H9 (cell line): ENCODE measurements at regions not wholly inside any gene's neighbourhood (a gene's known extent, or its start where the extent isn't known, plus 50 kb on each side); places are given as distances from the start of the nearest gene placed in this dataset.
"Not testable (repeated sequence)": the region's sequence is repeated elsewhere in the genome, so short reads cannot be mapped to it uniquely, and the experiment has no call there.

Experiments
- DNase-seq: peaks from one replicate; pipeline ENCODE4 v3.0.0-alpha.2; 2017
- H2AFZ ChIP-seq: one replicate; pipeline ENCODE4 v1.6.1; 2013; ENCODE audit warnings: mild to moderate bottlenecking, low read length, control low read depth, moderate library complexity
- H2AK5ac ChIP-seq: 2 replicates; pipeline ENCODE4 v1.6.1; 2013; ENCODE audit warnings: low read length, control low read depth, mixed read lengths; ENCODE audit not compliant: insufficient read length
- H2BK120ac ChIP-seq: one replicate; pipeline ENCODE4 v1.6.1; 2013; ENCODE audit warnings: low read depth, mild to moderate bottlenecking, low read length, control low read depth, inconsistent platforms; ENCODE audit not compliant: poor library complexity, severe bottlenecking
- H2BK12ac ChIP-seq: 2 replicates; pipeline ENCODE4 v1.6.1; 2013; ENCODE audit warnings: low read length, control low read depth, mixed read lengths, low read depth; ENCODE audit not compliant: insufficient read length
- H2BK15ac ChIP-seq: 2 replicates; pipeline ENCODE4 v1.6.1; 2013; ENCODE audit warnings: low read depth, low read length, control low read depth
- H2BK20ac ChIP-seq: one replicate; pipeline ENCODE4 v1.6.1; 2013; ENCODE audit warnings: low read depth, mild to moderate bottlenecking, low read length, control low read depth, inconsistent platforms; ENCODE audit not compliant: poor library complexity, severe bottlenecking
- H2BK5ac ChIP-seq: 2 replicates; pipeline ENCODE4 v1.6.1; 2013; ENCODE audit warnings: low read length, control low read depth, mixed read lengths; ENCODE audit not compliant: insufficient read length
- H3K14ac ChIP-seq: 2 replicates; pipeline ENCODE4 v1.6.1; 2013; ENCODE audit warnings: low read length, control low read depth; ENCODE audit not compliant: insufficient read depth
- H3K18ac ChIP-seq: 2 replicates; pipeline ENCODE4 v1.6.1; 2013; ENCODE audit warnings: low read depth, mild to moderate bottlenecking, mixed read lengths, low read length, control low read depth; ENCODE audit not compliant: insufficient read length
- H3K23ac ChIP-seq: 2 replicates; pipeline ENCODE4 v1.6.1; 2013; ENCODE audit warnings: low read length, control low read depth, mixed read lengths, low read depth; ENCODE audit not compliant: insufficient read length
- H3K23me2 ChIP-seq: 2 replicates; pipeline ENCODE4 v1.6.1; 2013; ENCODE audit warnings: low read depth, mild to moderate bottlenecking, mixed read lengths, low read length, control low read depth; ENCODE audit not compliant: insufficient read length, poor library complexity, severe bottlenecking
- H3K27ac ChIP-seq: 2 replicates; pipeline ENCODE4 v1.5.1; 2013; ENCODE audit warnings: low read length, control low read depth, mixed read lengths, low read depth; ENCODE audit not compliant: insufficient read length
- H3K27me3 ChIP-seq: 2 replicates; pipeline ENCODE4 v1.6.1; 2013; ENCODE audit warnings: low read length, control low read depth, inconsistent platforms; ENCODE audit not compliant: insufficient read depth
- H3K4ac ChIP-seq: 2 replicates; pipeline ENCODE4 v1.6.1; 2013; ENCODE audit warnings: low read depth, mild to moderate bottlenecking, control low read depth, inconsistent platforms, low read length, moderate library complexity
- H3K4me1 ChIP-seq: 2 replicates; pipeline ENCODE4 v1.6.1; 2013; ENCODE audit warnings: low read length, control low read depth, inconsistent platforms; ENCODE audit not compliant: insufficient read depth
- H3K4me2 ChIP-seq: 2 replicates; pipeline ENCODE4 v1.6.1; 2013; ENCODE audit warnings: low read length, control low read depth, mixed read lengths; ENCODE audit not compliant: insufficient read length, insufficient read depth
- H3K56ac ChIP-seq: 2 replicates; pipeline ENCODE4 v1.6.1; 2013; ENCODE audit warnings: low read depth, mild to moderate bottlenecking, mixed read lengths, low read length, control low read depth; ENCODE audit not compliant: insufficient read length
- H3K79me1 ChIP-seq: 2 replicates; pipeline ENCODE4 v1.6.1; 2013; ENCODE audit warnings: low read depth, mild to moderate bottlenecking, moderate library complexity, low read length, control low read depth, inconsistent platforms; ENCODE audit not compliant: insufficient read depth, poor library complexity, severe bottlenecking
- H3K79me2 ChIP-seq: 2 replicates; pipeline ENCODE4 v1.6.1; 2013; ENCODE audit warnings: low read length, control low read depth, inconsistent platforms; ENCODE audit not compliant: insufficient read depth
- H3K9ac ChIP-seq: 2 replicates; pipeline ENCODE4 v1.6.1; 2013; ENCODE audit warnings: low read length, control low read depth, mixed read lengths; ENCODE audit not compliant: insufficient read length; ENCODE audit errors: extremely low read depth
- H3K9me3 ChIP-seq: one replicate; pipeline ENCODE4 v1.6.1; 2013; ENCODE audit warnings: low read depth, low read length, inconsistent platforms; ENCODE audit not compliant: control insufficient read depth
- H3T11ph ChIP-seq: one replicate; pipeline ENCODE4 v1.6.1; 2013; ENCODE audit warnings: mild to moderate bottlenecking, low read length, control low read depth, inconsistent platforms
- H4K20me1 ChIP-seq: one replicate; pipeline ENCODE4 v1.6.1; 2013; ENCODE audit not compliant: control insufficient read depth, insufficient read length, insufficient read depth
- H4K5ac ChIP-seq: 2 replicates; pipeline ENCODE4 v1.6.1; 2013; ENCODE audit warnings: low read depth, mild to moderate bottlenecking, mixed read lengths, low read length, control low read depth; ENCODE audit not compliant: insufficient read length
- H4K8ac ChIP-seq: replicated peaks from 2 replicates; pipeline ENCODE4 v1.6.1; 2013; ENCODE audit warnings: low read length, control low read depth, mixed read lengths, low read depth; ENCODE audit not compliant: insufficient read length
- H4K91ac ChIP-seq: 2 replicates; pipeline ENCODE4 v1.6.1; 2013; ENCODE audit warnings: low read depth, mild to moderate bottlenecking, moderate library complexity, mixed read lengths, low read length, control low read depth; ENCODE audit not compliant: insufficient read length
- H3K27ac Mint-ChIP-seq, 3 experiments: 2 replicates in 2 of 3; 3 replicates in 1 of 3; pipeline ENCODE4 v1.8.0; 2020 to 2021; ENCODE audit warnings: mixed read lengths in 3 of 3, mild to moderate bottlenecking in 1 of 3, moderate library complexity in 1 of 3
- H3K27me3 Mint-ChIP-seq: 2 replicates; pipeline ENCODE4 v1.8.0; 2021; ENCODE audit warnings: low read depth, mild to moderate bottlenecking, moderate library complexity, mixed read lengths
- H3K36me3 Mint-ChIP-seq, 3 experiments: 2 replicates in 2 of 3; 3 replicates in 1 of 3; pipeline ENCODE4 v1.8.0; 2020 to 2021; ENCODE audit warnings: low read depth in 3 of 3, mixed read lengths in 3 of 3; ENCODE audit not compliant: insufficient read depth in 1 of 3
- H3K4me1 Mint-ChIP-seq, 2 experiments: 2 replicates each; pipeline ENCODE4 v1.8.0; 2020; ENCODE audit warnings: mixed read lengths in 2 of 2
- H3K4me3 Mint-ChIP-seq, 2 experiments: 2 replicates in 1 of 2; 3 replicates in 1 of 2; pipeline ENCODE4 v1.8.0; 2020 to 2021; ENCODE audit warnings: mild to moderate bottlenecking in 2 of 2, mixed read lengths in 2 of 2, moderate library complexity in 1 of 2
- H3K9me3 Mint-ChIP-seq, 2 experiments: 2 replicates in 1 of 2; 3 replicates in 1 of 2; pipeline ENCODE4 v1.8.0; 2020; ENCODE audit warnings: mild to moderate bottlenecking in 2 of 2, mixed read lengths in 2 of 2, moderate library complexity in 1 of 2
- WGBS: extraction: QIAGEN DNeasy Blood & Tissue Kit; methylation state at CpG from one replicate; pipeline ENCODE4 v1.1.7; 2013; ENCODE audit warnings: missing lambda C conversion rate, low lambda C conversion rate, mixed read lengths; ENCODE audit not compliant: insufficient read length; ENCODE audit errors: extremely low coverage; 5-methylcytosine and 5-hydroxymethylcytosine counted together
- TF ChIP-seq, protein P1 (sequence below): fragments of 200-600 bp; sonication (generic); conservative IDR thresholded peaks from 3 replicates; pipeline ENCODE4 v1.8.0; 2021; ENCODE audit warnings: antibody characterized with exemption, mild to moderate bottlenecking

DNA sequence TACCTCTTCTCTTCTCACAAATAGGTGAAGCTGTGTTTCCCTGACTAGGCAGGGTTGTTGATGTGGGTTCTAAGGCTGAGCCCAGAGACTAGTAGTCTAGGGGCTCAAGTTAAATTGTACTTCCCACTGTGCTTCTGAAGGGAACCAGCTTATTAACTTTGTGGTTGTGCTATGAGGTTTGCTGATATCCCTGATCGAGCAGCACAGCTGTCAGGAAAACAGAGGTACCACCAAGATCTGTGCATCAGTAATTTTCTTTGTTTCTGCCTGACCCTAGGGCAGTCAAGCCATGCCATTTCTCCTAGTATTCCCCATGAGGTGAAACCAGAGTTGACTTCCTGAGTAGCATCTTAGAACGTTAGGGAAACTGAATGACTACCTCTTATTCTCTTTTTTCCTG lies 853.8 kb upstream of the MIR17HG start:
- WGBS, result no CpG with 5 or more reads among the region's 2 CpGs
- Histone ChIP-seq H4K5ac (no peak overlapping the region), H4K91ac (no peak overlapping the region), H4K20me1 (no peaks in the 10 kb centered on the region), H2BK12ac (no peak overlapping the region), H2BK15ac (no peak overlapping the region), H2AK5ac (no peak overlapping the region), H3K23me2 (no peaks in the 10 kb centered on the region), H3K23ac (no peak overlapping the region), H3K9ac (no peak overlapping the region), H3K79me2 (no peaks in the 10 kb centered on the region), H2BK5ac (no peak overlapping the region), H2AFZ (no peak overlapping the region), H2BK120ac (no peak overlapping the region), H3K56ac (no peak overlapping the region), H3K4ac (no peak overlapping the region), H3K27me3 (no peaks in the 10 kb centered on the region), H2BK20ac (no peak overlapping the region), H4K8ac (no peak overlapping the region), H3K9me3 (no peaks in the 10 kb centered on the region), H3K79me1 (no peaks in the 10 kb centered on the region), H3T11ph (no peak overlapping the region), H3K4me2 (no peak overlapping the region), H3K14ac (no peak overlapping the region), H3K18ac (no peak overlapping the region), H3K27ac (no peak overlapping the region), H3K4me1 (no peaks in the 10 kb centered on the region)
- no peaks in the 10 kb centered on the region for H3K4me1 Mint-ChIP-seq
- no peaks in the 10 kb centered on the region for H3K27me3 Mint-ChIP-seq
- no peak overlapping the region for H3K4me3 Mint-ChIP-seq
- H3K27ac Mint-ChIP-seq, result no peak overlapping the region; a peak in 1 of 7 replicates
- H3K36me3 Mint-ChIP-seq, result no peaks in the 10 kb centered on the region
- no peak for DNase-seq
- H3K9me3 Mint-ChIP-seq, result peaks cover 0 to 6% of the 10 kb centered on the region in 2 experiments; a peak in 3 of 5 replicates
- TF ChIP-seq, protein P1, sequence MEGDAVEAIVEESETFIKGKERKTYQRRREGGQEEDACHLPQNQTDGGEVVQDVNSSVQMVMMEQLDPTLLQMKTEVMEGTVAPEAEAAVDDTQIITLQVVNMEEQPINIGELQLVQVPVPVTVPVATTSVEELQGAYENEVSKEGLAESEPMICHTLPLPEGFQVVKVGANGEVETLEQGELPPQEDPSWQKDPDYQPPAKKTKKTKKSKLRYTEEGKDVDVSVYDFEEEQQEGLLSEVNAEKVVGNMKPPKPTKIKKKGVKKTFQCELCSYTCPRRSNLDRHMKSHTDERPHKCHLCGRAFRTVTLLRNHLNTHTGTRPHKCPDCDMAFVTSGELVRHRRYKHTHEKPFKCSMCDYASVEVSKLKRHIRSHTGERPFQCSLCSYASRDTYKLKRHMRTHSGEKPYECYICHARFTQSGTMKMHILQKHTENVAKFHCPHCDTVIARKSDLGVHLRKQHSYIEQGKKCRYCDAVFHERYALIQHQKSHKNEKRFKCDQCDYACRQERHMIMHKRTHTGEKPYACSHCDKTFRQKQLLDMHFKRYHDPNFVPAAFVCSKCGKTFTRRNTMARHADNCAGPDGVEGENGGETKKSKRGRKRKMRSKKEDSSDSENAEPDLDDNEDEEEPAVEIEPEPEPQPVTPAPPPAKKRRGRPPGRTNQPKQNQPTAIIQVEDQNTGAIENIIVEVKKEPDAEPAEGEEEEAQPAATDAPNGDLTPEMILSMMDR, result no peak

DNA sequence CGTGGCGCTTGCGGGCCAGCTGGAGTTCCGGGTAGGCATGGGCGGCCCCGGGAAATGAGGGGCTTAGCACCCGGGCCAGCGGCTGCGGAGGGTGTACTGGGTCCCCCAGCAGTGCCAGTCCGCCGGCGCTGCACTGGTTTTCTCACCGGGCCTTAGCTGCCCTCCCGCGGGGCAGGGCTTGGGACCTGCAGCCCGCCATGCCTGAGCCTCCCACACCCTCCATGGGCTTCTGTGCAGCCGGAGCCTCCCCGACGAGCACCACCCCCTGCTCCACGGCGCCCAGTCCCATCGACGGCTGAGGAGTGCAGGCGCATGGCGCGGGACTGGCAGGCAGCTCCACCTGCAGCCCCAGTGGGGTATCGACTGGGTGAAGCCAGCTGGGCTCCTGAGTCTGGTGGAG lies 852.6 kb upstream of the MIR17HG start:
- H2BK12ac ChIP-seq, H4K20me1 ChIP-seq, H2BK120ac ChIP-seq, H3K27me3 Mint-ChIP-seq, H3K79me2 ChIP-seq, H4K91ac ChIP-seq, H2BK5ac ChIP-seq, H3K36me3 Mint-ChIP-seq, H3K4me1 Mint-ChIP-seq, H3K79me1 ChIP-seq, H3K23ac ChIP-seq, H3K14ac ChIP-seq, H3K27me3 ChIP-seq, H4K8ac ChIP-seq, H3T11ph ChIP-seq, H3K4me2 ChIP-seq, H3K9me3 Mint-ChIP-seq, H3K4me1 ChIP-seq, H3K9me3 ChIP-seq, H4K5ac ChIP-seq, H2BK15ac ChIP-seq, H3K9ac ChIP-seq, H3K23me2 ChIP-seq, H2AK5ac ChIP-seq, H3K27ac ChIP-seq, H3K4me3 Mint-ChIP-seq, H2BK20ac ChIP-seq, H3K56ac ChIP-seq, H2AFZ ChIP-seq, H3K18ac ChIP-seq, H3K27ac Mint-ChIP-seq, H3K4ac ChIP-seq: not testable (repeated sequence)
- WGBS, result no CpG with 5 or more reads among the region's 27 CpGs
- DNase-seq, result peak; percentile 39
